Gastroesophageal sphincter (tissue), 3 donors: ENCODE measurements at regions not wholly inside any gene's neighbourhood (a gene's known extent, or its start where the extent isn't known, plus 50 kb on each side); places are given as distances from the start of the nearest gene placed in this dataset.
"Not testable (repeated sequence)": the region's sequence is repeated elsewhere in the genome, so short reads cannot be mapped to it uniquely, and the experiment has no call there.

ENCODE experiments used
- CTCF ChIP-seq, 4 experiments: fragments of 200-600 bp in 2 of 4; fragments of 450-650 bp in 2 of 4; sonication (generic) in 1 of 4; IDR thresholded peaks; one replicate each; pipeline ENCODE4 v1.5.1; 2017 to 2019; ENCODE audit warnings: antibody characterized with exemption in 4 of 4, mild to moderate bottlenecking in 2 of 4, moderate library complexity in 2 of 4
- EP300 ChIP-seq: sonication (generic); formaldehyde crosslinking; IDR thresholded peaks from one replicate; pipeline ENCODE4 v1.6.1; 2017; ENCODE audit warnings: antibody characterized with exemption, mild to moderate bottlenecking
- POLR2A ChIP-seq, 2 donors: fragments of 450-650 bp; IDR thresholded peaks; one replicate each; pipeline ENCODE4 v1.6.1; 2017; ENCODE audit warnings: antibody characterized with exemption in 2 of 2, mild to moderate bottlenecking in 2 of 2, moderate library complexity in 1 of 2
- POLR2AphosphoS5 ChIP-seq: sonication (generic); formaldehyde crosslinking; IDR thresholded peaks from one replicate; pipeline ENCODE4 v1.6.1; 2017; ENCODE audit warnings: antibody characterized with exemption

GRCh38 chr14:86750488-86750887 is 1220.5 kb downstream of the FLRT2 start:
- not testable (repeated sequence) for TF ChIP-seq CTCF (IDR thresholded peaks at IDR 0.05); POLR2AphosphoS5; POLR2A (IDR thresholded peaks at IDR 0.05); EP300
